HCT116 (cell line): ENCODE measurements at regions not wholly inside any gene's neighbourhood (a gene's known extent, or its start where the extent isn't known, plus 50 kb on each side); places are given as distances from the start of the nearest gene placed in this dataset.

Source experiments
- ATAC-seq: fragments of 200-7000 bp; cut with Tn5 transposase; 2 replicates; pipeline ENCODE4 v1.9.1; 2020; ENCODE audit warnings: mild to moderate bottlenecking, moderate library complexity
- BruUV-seq: library from RNA; stranded (reverse); fragments of 400-500 nt; replicated peaks from 2 replicates; lab custom pipeline; 2021; lab: Mats Ljungman, UMichigan
- CTCF ChIA-PET: fragments of 300-600 bp; sonication (Branson Sonifier 250); formaldehyde crosslinking; loops from one replicate; lab custom pipeline; 2021; ENCODE audit warnings: antibody characterized with exemption; lab: Charles Lee
- POLR2A ChIA-PET: fragments of 300-600, 350-600 bp; sonication (Branson Sonifier 250); formaldehyde crosslinking; loops from one replicate; lab custom pipeline; 2021; ENCODE audit warnings: antibody characterized with exemption; lab: Charles Lee
- RAD21 ChIA-PET, 2 experiments: fragments of 300-600 bp; sonication (Branson Sonifier 250); formaldehyde crosslinking; loops; one replicate each; lab custom pipeline; 2023; ENCODE audit warnings: low total read pairs in 2 of 2; ENCODE audit not compliant: uncharacterized antibody in 2 of 2, unreplicated experiment in 2 of 2, low non-redundant PET in 1 of 2; lab: Charles Lee
- DNase-seq: peaks from one replicate; pipeline ENCODE4 v3.0.0-alpha.2; 2010; ENCODE audit warnings: low read depth, low spot score
- H2AFZ ChIP-seq: fragments of 200-600 bp; shearing (Covaris generic), sonication (generic); 2 replicates; pipeline ENCODE4 v1.6.1; 2017; ENCODE audit warnings: low read depth, mixed run types, mixed read lengths, antibody characterized with exemption, low read length; ENCODE audit not compliant: poor library complexity, severe bottlenecking
- H3K27ac ChIP-seq: 2 replicates; pipeline ENCODE4 v1.5.1; 2012; ENCODE audit warnings: low read depth, low read length
- H3K27me3 ChIP-seq: fragments of 200-600 bp; sonication (generic); 2 replicates; pipeline ENCODE4 v1.6.1; 2016; ENCODE audit warnings: mixed run types, low read length, mixed read lengths; ENCODE audit not compliant: insufficient read depth
- H3K36me3 ChIP-seq, 2 experiments: fragments of 200-500 bp in 1 of 2; fragments of 200-600 bp in 1 of 2; sonication (Bioruptor generic) in 1 of 2; sonication (generic) in 1 of 2; 2 replicates each; pipeline versions ENCODE4 v1.5.1 to v1.6.1; 2014 to 2016; ENCODE audit warnings: low read length in 2 of 2, inconsistent platforms in 1 of 2, mixed read lengths in 1 of 2, mixed run types in 1 of 2; ENCODE audit not compliant: insufficient read depth in 2 of 2, control insufficient read depth in 1 of 2
- H3K4me1 ChIP-seq, 2 experiments: fragments of 200-600 bp in 1 of 2; sonication (generic) in 1 of 2; 2 replicates each; pipeline versions ENCODE4 v1.5.1 to v1.6.1; 2012 to 2017; ENCODE audit warnings: low read length in 2 of 2, inconsistent platforms in 1 of 2, mild to moderate bottlenecking in 1 of 2, mixed read lengths in 1 of 2, mixed run types in 1 of 2, moderate library complexity in 1 of 2; ENCODE audit not compliant: insufficient read depth in 2 of 2, control insufficient read depth in 1 of 2
- H3K4me2 ChIP-seq: fragments of 200-600 bp; sonication (generic); 2 replicates; pipeline ENCODE4 v1.6.1; 2017; ENCODE audit warnings: mixed run types, low read length, mixed read lengths
- H3K4me3 ChIP-seq, 2 experiments: fragments of 200-600 bp in 1 of 2; sonication (generic) in 1 of 2; replicated peaks in 1 of 2; 2 replicates each; pipeline ENCODE4 v1.5.1; 2011 to 2016; ENCODE audit warnings: low read length in 2 of 2, control low read depth in 1 of 2, low read depth in 1 of 2, mild to moderate bottlenecking in 1 of 2, mixed read lengths in 1 of 2, mixed run types in 1 of 2
- H3K79me2 ChIP-seq: fragments of 200-600 bp; sonication (generic); 2 replicates; pipeline ENCODE4 v1.6.1; 2017; ENCODE audit warnings: mild to moderate bottlenecking, mixed run types, low read length, moderate library complexity, mixed read lengths; ENCODE audit not compliant: insufficient read depth
- H3K9ac ChIP-seq: fragments of 200-600 bp; sonication (generic); 2 replicates; pipeline ENCODE4 v1.6.1; 2016; ENCODE audit warnings: low read length, mixed read lengths
- H3K9me2 ChIP-seq: fragments of 200-600 bp; sonication (generic), shearing (Covaris generic); 2 replicates; pipeline ENCODE4 v1.6.1; 2017; ENCODE audit warnings: mixed run types, mild to moderate bottlenecking, moderate library complexity; ENCODE audit not compliant: insufficient read depth
- H3K9me3 ChIP-seq, 2 experiments: fragments of 200-500 bp in 1 of 2; fragments of 200-600 bp in 1 of 2; sonication (Bioruptor generic) in 1 of 2; sonication (generic) in 1 of 2; 2 replicates each; pipeline ENCODE4 v1.6.1; 2014 to 2017; ENCODE audit warnings: low read length in 2 of 2, mixed read lengths in 2 of 2, inconsistent platforms in 1 of 2, low read depth in 1 of 2, mild to moderate bottlenecking in 1 of 2, mixed run types in 1 of 2, moderate library complexity in 1 of 2; ENCODE audit not compliant: control insufficient read depth in 1 of 2, insufficient read depth in 1 of 2
- H4K20me1 ChIP-seq: fragments of 200-600 bp; sonication (generic), shearing (Covaris generic); 2 replicates; pipeline ENCODE4 v1.6.1; 2017; ENCODE audit warnings: mixed run types, mild to moderate bottlenecking, moderate library complexity; ENCODE audit not compliant: insufficient read depth
- ATF3 ChIP-seq: IDR thresholded peaks from 2 replicates; pipeline ENCODE4 v1.6.1; 2012
- EGR1 ChIP-seq: IDR thresholded peaks from 2 replicates; pipeline ENCODE4 v1.6.1; 2012; ENCODE audit warnings: low read depth
- EZH2 ChIP-seq: fragments of 200-600 bp; sonication (generic); IDR thresholded peaks from 2 replicates; pipeline ENCODE4 v1.6.1; 2017; ENCODE audit warnings: antibody characterized with exemption, mixed run types
- EZH2phosphoT487 ChIP-seq: fragments of 200-600 bp; IDR thresholded peaks from 2 replicates; pipeline ENCODE4 v1.6.1; 2018; ENCODE audit warnings: antibody characterized with exemption, borderline replicate concordance
- JUND ChIP-seq: IDR thresholded peaks from 2 replicates; pipeline ENCODE4 v1.6.1; 2012
- POLR2A ChIP-seq: IDR thresholded peaks from 2 replicates; pipeline ENCODE4 v1.7.0; 2011; ENCODE audit warnings: borderline replicate concordance; ENCODE audit not compliant: insufficient read depth, insufficient read length; ENCODE audit errors: extremely low read depth
- POLR2AphosphoS5 ChIP-seq: IDR thresholded peaks from 2 replicates; pipeline ENCODE4 v1.6.1; 2011; ENCODE audit warnings: mild to moderate bottlenecking, low read depth, low read length, moderate library complexity
- RAD21 ChIP-seq: IDR thresholded peaks from 2 replicates; pipeline ENCODE4 v1.6.1; 2012; ENCODE audit warnings: low read depth, mild to moderate bottlenecking
- SIN3A ChIP-seq: IDR thresholded peaks from 2 replicates; pipeline ENCODE4 v1.6.1; 2012; ENCODE audit warnings: low read depth
- SP1 ChIP-seq: IDR thresholded peaks from 2 replicates; pipeline ENCODE4 v1.6.1; 2012; ENCODE audit warnings: low read depth
- YY1 ChIP-seq: IDR thresholded peaks from 2 replicates; pipeline ENCODE4 v1.6.1; 2011; ENCODE audit warnings: low read length, low read depth, moderate library complexity, mild to moderate bottlenecking; ENCODE audit not compliant: insufficient replicate concordance; ENCODE audit errors: extremely low read depth
- ZBTB33 ChIP-seq: IDR thresholded peaks from 2 replicates; pipeline ENCODE4 v1.6.1; 2011; ENCODE audit warnings: mild to moderate bottlenecking, low read length, moderate library complexity; ENCODE audit not compliant: insufficient replicate concordance; ENCODE audit errors: extremely low read depth
- ZFX ChIP-seq: fragments of 450-650 bp; IDR thresholded peaks from 2 replicates; pipeline ENCODE4 v1.6.1; 2017
- ZNF274 ChIP-seq: fragments of 200-500 bp; sonication (Bioruptor generic); IDR thresholded peaks from 2 replicates; pipeline ENCODE4 v1.6.1; 2014; ENCODE audit warnings: mild to moderate bottlenecking, low read depth, low read length, inconsistent platforms
- intact Hi-C: fragments of 100-400 bp; cut with micrococcal nuclease; formaldehyde crosslinking; loops from 2 replicates; pipeline ENCODE4 v1.10.0; 2022

GRCh38 chr5:145408048-145408341, 427.1 kb downstream of the PRELID2 start:
- no peak for ATAC-seq
- Histone ChIP-seq H4K20me1 (no peaks in the 10 kb centered on the region), H3K4me3 (no peak overlapping the region), H3K27ac (no peak overlapping the region), H3K36me3 (no peaks in the 10 kb centered on the region), H2AFZ (no peak overlapping the region)
- CTCF ChIA-PET, result no interaction called here
- POLR2A ChIA-PET, result no interaction called here
- TF ChIP-seq SIN3A, result no peak
- no peak for TF ChIP-seq RAD21
- TF ChIP-seq YY1, result no peak
- no peak for TF ChIP-seq ATF3
- no peak for TF ChIP-seq SP1
- TF ChIP-seq ZBTB33, result no peak
- no peak for TF ChIP-seq JUND
- TF ChIP-seq EZH2phosphoT487, result no peak
- TF ChIP-seq POLR2AphosphoS5, result no peak
- TF ChIP-seq EZH2, result no peak
- no peak for TF ChIP-seq POLR2A
- no peak for TF ChIP-seq ZFX
- no peak for TF ChIP-seq ZNF274
- TF ChIP-seq EGR1, result no peak
- TF ChIP-seq, all 23 proteins: peak for 0
- peaks cover 0 to 11% of the 10 kb centered on the region in 2 experiments; a peak in 2 of 4 replicates for H3K4me1 ChIP-seq
- peaks cover 4 to 8% of the 10 kb centered on the region in 2 experiments; a peak in 2 of 4 replicates for H3K9me3 ChIP-seq
- H3K79me2 ChIP-seq, result no peaks in the 10 kb centered on the region
- no peaks in the 10 kb centered on the region for H3K27me3 ChIP-seq
- DNase-seq, result no peak
- H3K9me2 ChIP-seq, result no peaks in the 10 kb centered on the region
- RAD21 ChIA-PET, result no interaction called here
- no TSS peak for BruUV-seq
- no peak overlapping the region for H3K4me2 ChIP-seq
- intact Hi-C loops, result no loop called here
- H3K9ac ChIP-seq, result no peak overlapping the region
